Smooth muscle cell (in vitro differentiated cells): ENCODE measurements at regions not wholly inside any gene's neighbourhood (a gene's known extent, or its start where the extent isn't known, plus 50 kb on each side); places are given as distances from the start of the nearest gene placed in this dataset.

ENCODE experiments used
- DNase-seq: peaks from one replicate; lab custom pipeline; 2025; ENCODE audit not compliant: unreplicated experiment; lab: John Stamatoyannopoulos, UW
- H2AFZ ChIP-seq: fragments of 200-600 bp; sonication (generic); 2 replicates; pipeline ENCODE4 v1.6.0; 2016; ENCODE audit warnings: antibody characterized with exemption, low read depth, mild to moderate bottlenecking
- H3F3A ChIP-seq: fragments of 200-600 bp; sonication (generic); 2 replicates; pipeline ENCODE4 v1.6.0; 2017; ENCODE audit warnings: antibody characterized with exemption, low read depth
- H3K27ac ChIP-seq: fragments of 200-600 bp; sonication (generic); 2 replicates; pipeline ENCODE4 v1.5.1; 2016; ENCODE audit warnings: low read depth, mild to moderate bottlenecking
- H3K27me3 ChIP-seq: fragments of 200-600 bp; sonication (generic); 2 replicates; pipeline ENCODE4 v1.6.1; 2016; ENCODE audit warnings: low read depth, mild to moderate bottlenecking
- H3K36me3 ChIP-seq: fragments of 200-600 bp; sonication (generic); 2 replicates; pipeline ENCODE4 v1.5.1; 2016; ENCODE audit warnings: low read depth
- H3K4me1 ChIP-seq: fragments of 200-600 bp; sonication (generic); 2 replicates; pipeline ENCODE4 v1.5.1; 2016; ENCODE audit warnings: low read depth
- H3K4me2 ChIP-seq: fragments of 200-600 bp; sonication (generic); 2 replicates; pipeline ENCODE4 v1.6.0; 2016; ENCODE audit warnings: mild to moderate bottlenecking
- H3K4me3 ChIP-seq: fragments of 200-600 bp; sonication (generic); 2 replicates; pipeline ENCODE4 v1.5.1; 2016; ENCODE audit warnings: mild to moderate bottlenecking
- H3K79me2 ChIP-seq: fragments of 200-600 bp; sonication (generic); 2 replicates; pipeline ENCODE4 v1.6.0; 2016; ENCODE audit warnings: low read depth, mild to moderate bottlenecking
- H3K9ac ChIP-seq: fragments of 200-600 bp; sonication (generic); 2 replicates; pipeline ENCODE4 v1.6.0; 2016; ENCODE audit warnings: low read depth
- H3K9me3 ChIP-seq: fragments of 200-600 bp; sonication (generic); replicated peaks from 2 replicates; pipeline ENCODE4 v1.5.1; 2016; ENCODE audit warnings: low read depth
- H4K20me1 ChIP-seq: fragments of 200-600 bp; sonication (generic); 2 replicates; pipeline ENCODE4 v1.6.0; 2016; ENCODE audit warnings: low read depth
- CTCF ChIP-seq: fragments of 200-600 bp; sonication (generic); IDR thresholded peaks from 2 replicates; pipeline ENCODE4 v1.5.1; 2017; ENCODE audit warnings: borderline replicate concordance, mild to moderate bottlenecking, antibody characterized with exemption; ENCODE audit not compliant: insufficient read depth, poor library complexity, severe bottlenecking
- whole genome bisulfite sequencing: methylation state at CpG from one replicate; pipeline ENCODE4 v1.1.7; 2016; ENCODE audit warnings: low lambda C conversion rate; 5-methylcytosine and 5-hydroxymethylcytosine counted together

- H3K79me2 ChIP-seq: no peaks in the 10 kb centered on the region
- no peak for TF ChIP-seq CTCF
- H3K9me3 ChIP-seq: no peaks in the 10 kb centered on the region
- WGBS: 94% methylated on average over 3 of the region's 3 CpGs
- H3K27me3 ChIP-seq: no peaks in the 10 kb centered on the region
- H2AFZ ChIP-seq: no peak overlapping the region
- no peak for DNase-seq
- H4K20me1 ChIP-seq: no peaks in the 10 kb centered on the region
- no peaks in the 10 kb centered on the region for H3K4me1 ChIP-seq
- H3K4me2 ChIP-seq: no peak overlapping the region
- H3K36me3 ChIP-seq: no peaks in the 10 kb centered on the region
- H3K4me3 ChIP-seq: no peak overlapping the region
- H3F3A ChIP-seq: no peaks in the 10 kb centered on the region
- no peak overlapping the region for H3K27ac ChIP-seq
- no peak overlapping the region for H3K9ac ChIP-seq
Observed at GRCh38 chr6:40728643-40729042, 141.5 kb upstream of the LRFN2 start.

GRCh38 chr6:40727271-40727670 lies 140.1 kb upstream of the LRFN2 start:
- Histone ChIP-seq H3K79me2 (no peaks in the 10 kb centered on the region), H3F3A (no peaks in the 10 kb centered on the region), H3K27ac (no peak overlapping the region), H4K20me1 (no peaks in the 10 kb centered on the region), H3K4me2 (no peak overlapping the region), H3K27me3 (no peaks in the 10 kb centered on the region), H3K36me3 (no peaks in the 10 kb centered on the region), H3K9ac (no peak overlapping the region), H3K4me3 (no peak overlapping the region), H3K9me3 (no peaks in the 10 kb centered on the region), H3K4me1 (peaks cover 6% of the 10 kb centered on the region), H2AFZ (no peak overlapping the region)
- no peak for TF ChIP-seq CTCF
- no peak for DNase-seq
- WGBS: 94% methylated on average over 1 of the region's 1 CpG

GRCh38 chr6:40726853-40727252 lies 139.7 kb upstream of the LRFN2 start:
- Histone ChIP-seq H3K4me2 (no peak overlapping the region), H3F3A (no peaks in the 10 kb centered on the region), H2AFZ (no peak overlapping the region), H3K27me3 (no peaks in the 10 kb centered on the region), H3K4me3 (no peak overlapping the region), H3K9ac (no peak overlapping the region), H3K9me3 (no peaks in the 10 kb centered on the region), H3K36me3 (no peaks in the 10 kb centered on the region), H3K4me1 (peaks cover 10% of the 10 kb centered on the region), H4K20me1 (no peaks in the 10 kb centered on the region), H3K27ac (no peak overlapping the region), H3K79me2 (no peaks in the 10 kb centered on the region)
- TF ChIP-seq CTCF: no peak
- 90% methylated on average over 5 of the region's 5 CpGs for WGBS
- no peak for DNase-seq

GRCh38 chr6:40725390-40725789 lies 138.2 kb upstream of the LRFN2 start:
- H3K4me3 ChIP-seq: no peak overlapping the region
- TF ChIP-seq CTCF: no peak
- H3K4me2 ChIP-seq: no peak overlapping the region
- H3K79me2 ChIP-seq: no peaks in the 10 kb centered on the region
- H3K4me1 ChIP-seq: peaks cover 24% of the 10 kb centered on the region
- no peak overlapping the region for H2AFZ ChIP-seq
- no peaks in the 10 kb centered on the region for H3K27me3 ChIP-seq
- 94% methylated on average over 2 of the region's 2 CpGs for WGBS
- no peaks in the 10 kb centered on the region for H3K36me3 ChIP-seq
- H3K27ac ChIP-seq: no peak overlapping the region
- H3K9ac ChIP-seq: no peak overlapping the region
- no peak for DNase-seq
- H3K9me3 ChIP-seq: no peaks in the 10 kb centered on the region
- H3F3A ChIP-seq: no peaks in the 10 kb centered on the region
- H4K20me1 ChIP-seq: no peaks in the 10 kb centered on the region
